ENCODE measurements at regions not wholly inside any gene's neighbourhood (a gene's known extent, or its start where the extent isn't known, plus 50 kb on each side); places are given as distances from the start of the nearest gene placed in this dataset.

DNA sequence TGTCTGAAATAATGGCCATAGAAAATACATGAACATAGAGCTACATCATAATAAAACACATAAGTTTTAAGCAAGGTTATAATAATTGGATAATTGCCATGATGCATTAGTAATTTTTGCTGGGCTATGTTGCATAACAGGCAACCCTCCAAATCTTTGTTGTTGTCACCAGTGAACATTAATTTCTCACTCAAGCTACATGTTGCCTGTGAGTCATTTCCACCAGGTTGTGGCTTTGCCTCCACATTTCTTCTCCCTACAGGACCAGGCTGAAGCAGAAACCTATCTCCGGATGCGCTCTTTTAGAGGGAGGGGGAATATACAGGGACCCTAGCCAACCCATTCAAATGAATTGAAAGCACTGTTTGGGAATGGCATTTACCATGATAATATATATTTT is 347.7 kb downstream of the GABRG1 start:
- no peak for DNase-seq

GRCh38 chr4:45770958-45771357 is 352.9 kb downstream of the GABRG1 start:
- DNase-seq: no peak

- DNase-seq: no peak
Measured at GRCh38 chr4:45765521-45765920, 358.3 kb downstream of the GABRG1 start.

- no peak for DNase-seq
Measured at GRCh38 chr4:45751877-45752530, 371.9 kb downstream of the GABRG1 start.

GRCh38 chr4:45750721-45751120 is 373.1 kb downstream of the GABRG1 start:
- no peak for DNase-seq

GRCh38 chr4:45745741-45746140 is 378.1 kb downstream of the GABRG1 start:
- no peak for DNase-seq

DNA sequence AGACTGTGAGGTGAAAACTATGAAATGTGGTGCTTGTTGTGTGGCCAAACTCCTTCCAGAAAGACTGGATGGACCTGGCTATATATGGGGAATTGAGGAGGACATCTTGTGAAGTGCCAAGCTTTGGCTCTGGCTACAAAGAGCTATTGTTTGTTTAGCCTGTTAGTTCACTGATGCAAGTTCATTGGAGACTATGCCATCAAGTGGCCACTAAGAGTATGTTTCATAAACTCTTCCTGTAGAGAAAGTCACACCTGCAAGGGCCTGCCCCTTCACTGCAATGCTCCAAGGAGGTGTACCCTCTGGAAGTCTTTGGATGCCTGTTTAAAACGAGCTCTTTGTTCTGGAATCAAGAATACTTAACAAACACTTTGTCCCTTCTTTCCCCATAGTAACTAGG is 382.0 kb downstream of the GABRG1 start:
- DNase-seq: no peak

GRCh38 chr4:45732161-45732560 is 391.7 kb downstream of the GABRG1 start:
- no peak for DNase-seq

GRCh38 chr4:45716093-45716492 is 407.8 kb downstream of the GABRG1 start:
- DNase-seq: no peak

- DNase-seq: no peak
Measured at GRCh38 chr4:45713996-45714395, 409.9 kb downstream of the GABRG1 start.

DNA sequence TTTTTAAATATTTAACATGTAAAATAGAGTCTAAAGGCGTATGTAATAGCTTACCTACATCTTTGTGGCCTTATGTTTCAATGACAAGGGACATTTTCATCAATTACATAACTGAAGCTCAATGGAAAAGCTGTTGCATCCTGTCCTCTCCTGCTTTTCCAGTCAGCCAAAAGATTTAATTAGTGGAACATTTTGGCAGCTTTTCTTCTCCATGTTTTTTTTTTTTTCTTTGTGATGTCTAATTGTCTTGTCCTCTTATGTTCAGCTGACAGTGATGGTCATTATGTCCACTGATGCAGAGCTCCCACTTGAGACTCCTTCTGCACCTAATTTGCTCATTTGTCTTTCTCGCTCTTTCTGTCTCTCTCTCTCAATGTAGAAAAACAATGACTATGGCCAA is 422.2 kb downstream of the GABRG1 start:
- no peak for DNase-seq

DNA sequence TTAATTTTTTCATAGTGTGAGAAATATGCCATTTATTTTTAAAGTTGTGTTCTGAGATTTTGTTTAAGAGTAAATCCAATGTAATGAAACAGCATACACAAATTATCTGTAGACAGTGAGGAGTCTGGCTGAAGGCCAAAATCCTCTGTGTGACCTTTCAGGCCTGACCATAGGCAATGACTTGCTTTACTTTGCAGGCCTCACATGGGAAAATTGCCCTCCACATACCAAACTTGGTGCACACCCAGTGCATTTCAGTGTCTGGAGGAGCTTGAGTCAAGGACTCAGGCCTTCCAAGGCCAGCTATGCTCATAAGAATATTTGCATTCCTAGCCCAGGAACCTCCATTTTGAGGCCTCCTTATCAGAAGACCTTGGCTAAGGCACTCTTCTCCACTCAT is 430.1 kb downstream of the GABRG1 start:
- no peak for DNase-seq

- DNase-seq: no peak
Measured at GRCh38 chr4:45692131-45692735, 431.6 kb downstream of the GABRG1 start.

DNA sequence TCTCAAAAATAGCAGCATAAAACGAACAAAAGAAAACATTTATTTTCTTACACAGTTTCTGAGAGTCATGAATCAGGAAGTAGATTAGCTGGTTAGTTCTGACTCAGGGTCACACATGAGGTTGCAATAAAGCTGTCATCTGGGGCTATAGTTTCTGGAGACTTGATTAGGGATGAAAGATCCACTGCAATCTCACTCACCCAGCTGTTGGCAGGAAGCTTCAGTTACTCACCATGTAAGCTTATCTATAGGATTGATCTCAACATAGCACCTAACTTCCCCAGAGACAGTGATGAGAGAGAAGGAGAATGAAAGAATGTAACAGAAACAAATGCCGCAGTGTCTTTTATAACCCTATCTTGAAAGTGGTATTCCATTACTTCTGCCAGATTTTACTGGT is 435.5 kb downstream of the GABRG1 start:
- DNase-seq: no peak

DNA sequence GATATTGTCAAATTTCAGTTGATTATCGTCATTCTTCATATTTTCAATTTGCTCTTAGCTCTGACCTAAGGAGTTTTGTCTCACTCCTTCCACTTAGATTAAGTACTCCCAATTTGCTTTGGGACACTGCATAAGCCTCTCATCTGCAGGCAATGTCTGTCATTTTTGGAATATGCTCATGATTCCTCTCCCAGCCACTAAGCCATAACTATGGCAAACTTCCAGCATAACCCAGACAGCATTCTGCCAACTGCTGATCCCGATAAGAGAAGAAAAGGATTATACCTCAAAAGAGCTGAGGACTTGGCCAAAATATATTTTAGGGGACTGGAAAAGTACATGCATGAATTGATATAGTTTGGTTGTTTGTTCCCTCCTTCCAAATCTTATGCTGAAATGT is 444.4 kb downstream of the GABRG1 start:
- no peak for DNase-seq

GRCh38 chr4:45668128-45668527 is 455.7 kb downstream of the GABRG1 start:
- DNase-seq: no peak

DNA sequence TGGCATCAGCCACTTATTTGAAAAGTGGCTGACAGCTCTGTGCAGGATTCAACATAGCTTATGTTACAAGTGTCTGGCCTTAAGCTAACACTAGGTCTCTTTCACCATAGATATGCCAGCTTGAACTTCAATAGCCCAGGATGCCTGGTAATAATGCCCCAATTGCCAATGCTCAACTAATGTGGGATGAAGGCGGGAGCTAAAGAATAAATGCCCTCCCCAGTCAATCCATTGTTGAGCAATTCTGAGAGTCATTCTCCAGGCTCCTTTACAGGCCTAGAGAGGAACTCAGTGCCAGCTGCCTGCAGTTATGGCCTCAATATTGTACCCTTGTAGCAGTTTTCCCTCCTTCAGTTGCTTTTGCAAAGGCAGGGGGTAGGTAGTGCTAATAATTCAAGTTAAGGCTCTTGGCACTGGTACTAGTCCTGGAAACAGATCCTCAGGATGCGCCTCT is 460.2 kb downstream of the GABRG1 start:
- no peak for DNase-seq

DNA sequence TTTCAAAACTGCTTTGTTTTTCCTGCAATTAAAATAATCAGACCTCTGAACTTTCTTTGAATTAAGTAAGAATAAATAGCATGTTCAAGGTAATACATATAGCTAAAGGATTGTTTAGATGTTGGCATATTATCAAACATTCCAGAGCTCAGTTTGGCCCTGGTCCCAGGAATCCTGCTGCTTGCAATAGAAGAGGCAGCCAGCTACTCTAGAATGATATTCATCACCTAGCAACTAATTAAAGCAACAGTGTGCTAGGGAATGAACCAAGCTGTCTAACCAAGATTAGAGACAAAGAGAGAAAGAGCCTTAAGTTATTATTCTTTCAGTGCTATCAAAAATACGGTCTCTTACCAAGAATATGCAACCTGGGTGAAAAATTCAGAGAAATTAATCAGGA is 460.9 kb downstream of the GABRG1 start:
- peak; percentile 61 for DNase-seq

DNA sequence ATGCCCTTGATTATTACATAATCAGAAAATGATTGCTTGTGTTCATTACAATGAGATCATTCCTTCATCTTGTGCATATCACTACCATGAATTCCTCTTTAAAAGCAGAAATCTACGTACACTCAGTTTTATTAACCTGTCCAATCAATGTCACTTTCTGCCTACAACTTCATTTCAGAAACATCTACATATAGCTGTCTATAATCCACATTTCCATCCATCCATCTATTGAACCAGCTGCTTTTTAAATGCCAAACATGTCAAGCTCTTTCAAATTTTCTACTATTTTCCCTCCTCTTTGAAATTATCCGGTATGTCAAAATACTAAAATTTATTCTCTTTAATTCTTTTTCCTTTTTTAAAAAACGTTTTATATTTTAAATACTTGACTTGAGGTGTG is 462.0 kb downstream of the GABRG1 start:
- DNase-seq: no peak

DNA sequence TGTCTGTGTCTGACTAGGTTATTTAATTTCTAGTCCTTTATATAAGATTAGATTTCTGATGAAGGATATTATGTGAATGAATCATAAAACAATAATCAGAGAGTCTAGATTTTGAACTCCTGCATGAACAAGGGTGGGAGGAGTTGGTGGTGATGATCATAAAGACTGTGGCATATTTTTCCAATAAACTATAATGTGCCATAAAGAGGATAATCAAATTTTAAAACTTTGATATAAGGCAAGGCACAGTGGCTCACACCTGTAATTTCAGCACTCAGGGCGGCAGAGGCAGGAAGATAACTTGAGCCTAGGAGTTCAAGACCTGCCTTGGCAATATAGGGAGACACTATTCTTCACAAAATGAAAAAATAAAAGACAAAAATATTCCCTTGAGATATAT is 473.3 kb downstream of the GABRG1 start:
- DNase-seq: no peak

- DNase-seq: no peak
Measured at GRCh38 chr4:45648846-45649245, 475.0 kb downstream of the GABRG1 start.

GRCh38 chr4:45647823-45648222 is 476.0 kb downstream of the GABRG1 start:
- DNase-seq: no peak

DNA sequence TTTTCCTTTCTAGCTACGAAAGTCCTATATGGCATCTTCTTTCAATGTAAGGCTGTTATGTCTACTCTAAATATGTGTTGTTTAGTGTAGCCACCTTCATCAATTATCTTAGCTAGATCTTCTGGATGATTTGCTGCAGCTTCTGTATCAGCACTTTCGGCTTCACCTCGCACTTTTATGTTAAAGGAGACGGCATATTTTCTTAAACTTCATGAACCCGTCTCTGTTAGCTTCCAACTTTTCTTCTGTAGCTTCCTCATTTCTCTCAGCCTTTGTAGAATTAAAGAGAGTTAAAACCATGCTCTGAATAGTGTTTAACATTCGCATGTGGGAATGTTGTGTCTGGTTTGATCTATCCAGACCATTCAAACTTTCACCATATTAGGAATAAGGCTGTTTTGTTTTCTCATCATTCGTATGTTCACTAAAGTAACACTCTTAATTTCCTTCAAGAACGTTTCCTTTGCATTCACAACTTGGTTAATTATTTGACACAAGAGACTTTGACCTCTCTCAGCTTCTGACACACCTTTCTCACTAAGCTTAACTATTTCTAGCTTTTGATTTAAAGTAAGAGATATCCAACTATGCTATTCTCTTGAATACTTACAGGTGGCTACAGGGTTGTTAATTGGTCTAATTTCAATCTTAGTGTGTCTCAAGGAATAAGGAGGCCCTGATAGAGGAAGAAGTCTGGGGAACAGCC is 476.8 kb downstream of the GABRG1 start:
- no peak for DNase-seq

- no peak for DNase-seq
Measured at GRCh38 chr4:45640281-45640680, 483.6 kb downstream of the GABRG1 start.

Measured in fibroblast of upper back skin (primary cell).